HCT116 (cell line): ENCODE measurements at regions not wholly inside any gene's neighbourhood (a gene's known extent, or its start where the extent isn't known, plus 50 kb on each side); places are given as distances from the start of the nearest gene placed in this dataset.

Experiments used
- ATAC-seq: fragments of 200-7000 bp; cut with Tn5 transposase; 2 replicates; pipeline ENCODE4 v1.9.1; 2020; ENCODE audit warnings: mild to moderate bottlenecking, moderate library complexity
- BruUV-seq: library from RNA; stranded (reverse); fragments of 400-500 nt; replicated peaks from 2 replicates; lab custom pipeline; 2021; lab: Mats Ljungman, UMichigan
- CTCF ChIA-PET: fragments of 300-600 bp; sonication (Branson Sonifier 250); formaldehyde crosslinking; loops from one replicate; lab custom pipeline; 2021; ENCODE audit warnings: antibody characterized with exemption; lab: Charles Lee
- POLR2A ChIA-PET: fragments of 300-600, 350-600 bp; sonication (Branson Sonifier 250); formaldehyde crosslinking; loops from one replicate; lab custom pipeline; 2021; ENCODE audit warnings: antibody characterized with exemption; lab: Charles Lee
- RAD21 ChIA-PET, 2 experiments: fragments of 300-600 bp; sonication (Branson Sonifier 250); formaldehyde crosslinking; loops; one replicate each; lab custom pipeline; 2023; ENCODE audit warnings: low total read pairs in 2 of 2; ENCODE audit not compliant: uncharacterized antibody in 2 of 2, unreplicated experiment in 2 of 2, low non-redundant PET in 1 of 2; lab: Charles Lee
- DNase-seq: peaks from one replicate; pipeline ENCODE4 v3.0.0-alpha.2; 2010; ENCODE audit warnings: low read depth, low spot score
- H2AFZ ChIP-seq: fragments of 200-600 bp; shearing (Covaris generic), sonication (generic); 2 replicates; pipeline ENCODE4 v1.6.1; 2017; ENCODE audit warnings: low read depth, mixed run types, mixed read lengths, antibody characterized with exemption, low read length; ENCODE audit not compliant: poor library complexity, severe bottlenecking
- H3K27ac ChIP-seq: 2 replicates; pipeline ENCODE4 v1.5.1; 2012; ENCODE audit warnings: low read depth, low read length
- H3K27me3 ChIP-seq: fragments of 200-600 bp; sonication (generic); 2 replicates; pipeline ENCODE4 v1.6.1; 2016; ENCODE audit warnings: mixed run types, low read length, mixed read lengths; ENCODE audit not compliant: insufficient read depth
- H3K36me3 ChIP-seq, 2 experiments: fragments of 200-500 bp in 1 of 2; fragments of 200-600 bp in 1 of 2; sonication (Bioruptor generic) in 1 of 2; sonication (generic) in 1 of 2; 2 replicates each; pipeline versions ENCODE4 v1.5.1 to v1.6.1; 2014 to 2016; ENCODE audit warnings: low read length in 2 of 2, inconsistent platforms in 1 of 2, mixed read lengths in 1 of 2, mixed run types in 1 of 2; ENCODE audit not compliant: insufficient read depth in 2 of 2, control insufficient read depth in 1 of 2
- H3K4me1 ChIP-seq, 2 experiments: fragments of 200-600 bp in 1 of 2; sonication (generic) in 1 of 2; 2 replicates each; pipeline versions ENCODE4 v1.5.1 to v1.6.1; 2012 to 2017; ENCODE audit warnings: low read length in 2 of 2, inconsistent platforms in 1 of 2, mild to moderate bottlenecking in 1 of 2, mixed read lengths in 1 of 2, mixed run types in 1 of 2, moderate library complexity in 1 of 2; ENCODE audit not compliant: insufficient read depth in 2 of 2, control insufficient read depth in 1 of 2
- H3K4me2 ChIP-seq: fragments of 200-600 bp; sonication (generic); 2 replicates; pipeline ENCODE4 v1.6.1; 2017; ENCODE audit warnings: mixed run types, low read length, mixed read lengths
- H3K4me3 ChIP-seq, 2 experiments: fragments of 200-600 bp in 1 of 2; sonication (generic) in 1 of 2; replicated peaks in 1 of 2; 2 replicates each; pipeline ENCODE4 v1.5.1; 2011 to 2016; ENCODE audit warnings: low read length in 2 of 2, control low read depth in 1 of 2, low read depth in 1 of 2, mild to moderate bottlenecking in 1 of 2, mixed read lengths in 1 of 2, mixed run types in 1 of 2
- H3K79me2 ChIP-seq: fragments of 200-600 bp; sonication (generic); 2 replicates; pipeline ENCODE4 v1.6.1; 2017; ENCODE audit warnings: mild to moderate bottlenecking, mixed run types, low read length, moderate library complexity, mixed read lengths; ENCODE audit not compliant: insufficient read depth
- H3K9ac ChIP-seq: fragments of 200-600 bp; sonication (generic); 2 replicates; pipeline ENCODE4 v1.6.1; 2016; ENCODE audit warnings: low read length, mixed read lengths
- H3K9me2 ChIP-seq: fragments of 200-600 bp; sonication (generic), shearing (Covaris generic); 2 replicates; pipeline ENCODE4 v1.6.1; 2017; ENCODE audit warnings: mixed run types, mild to moderate bottlenecking, moderate library complexity; ENCODE audit not compliant: insufficient read depth
- H3K9me3 ChIP-seq, 2 experiments: fragments of 200-500 bp in 1 of 2; fragments of 200-600 bp in 1 of 2; sonication (Bioruptor generic) in 1 of 2; sonication (generic) in 1 of 2; 2 replicates each; pipeline ENCODE4 v1.6.1; 2014 to 2017; ENCODE audit warnings: low read length in 2 of 2, mixed read lengths in 2 of 2, inconsistent platforms in 1 of 2, low read depth in 1 of 2, mild to moderate bottlenecking in 1 of 2, mixed run types in 1 of 2, moderate library complexity in 1 of 2; ENCODE audit not compliant: control insufficient read depth in 1 of 2, insufficient read depth in 1 of 2
- H4K20me1 ChIP-seq: fragments of 200-600 bp; sonication (generic), shearing (Covaris generic); 2 replicates; pipeline ENCODE4 v1.6.1; 2017; ENCODE audit warnings: mixed run types, mild to moderate bottlenecking, moderate library complexity; ENCODE audit not compliant: insufficient read depth
- CEBPB ChIP-seq: IDR thresholded peaks from 2 replicates; pipeline ENCODE4 v1.6.1; 2012; ENCODE audit warnings: low read depth
- ELF1 ChIP-seq: IDR thresholded peaks from 2 replicates; pipeline ENCODE4 v1.6.1; 2012; ENCODE audit warnings: low read depth, borderline replicate concordance
- EZH2 ChIP-seq: fragments of 200-600 bp; sonication (generic); IDR thresholded peaks from 2 replicates; pipeline ENCODE4 v1.6.1; 2017; ENCODE audit warnings: antibody characterized with exemption, mixed run types
- EZH2phosphoT487 ChIP-seq: fragments of 200-600 bp; IDR thresholded peaks from 2 replicates; pipeline ENCODE4 v1.6.1; 2018; ENCODE audit warnings: antibody characterized with exemption, borderline replicate concordance
- FOSL1 ChIP-seq: IDR thresholded peaks from 2 replicates; pipeline ENCODE4 v1.6.1; 2012; ENCODE audit warnings: low read depth
- JUND ChIP-seq: IDR thresholded peaks from 2 replicates; pipeline ENCODE4 v1.6.1; 2012
- POLR2A ChIP-seq: IDR thresholded peaks from 2 replicates; pipeline ENCODE4 v1.7.0; 2011; ENCODE audit warnings: borderline replicate concordance; ENCODE audit not compliant: insufficient read depth, insufficient read length; ENCODE audit errors: extremely low read depth
- POLR2AphosphoS5 ChIP-seq: IDR thresholded peaks from 2 replicates; pipeline ENCODE4 v1.6.1; 2011; ENCODE audit warnings: mild to moderate bottlenecking, low read depth, low read length, moderate library complexity
- RAD21 ChIP-seq: IDR thresholded peaks from 2 replicates; pipeline ENCODE4 v1.6.1; 2012; ENCODE audit warnings: low read depth, mild to moderate bottlenecking
- SIN3A ChIP-seq: IDR thresholded peaks from 2 replicates; pipeline ENCODE4 v1.6.1; 2012; ENCODE audit warnings: low read depth
- SP1 ChIP-seq: IDR thresholded peaks from 2 replicates; pipeline ENCODE4 v1.6.1; 2012; ENCODE audit warnings: low read depth
- TCF7L2 ChIP-seq: IDR thresholded peaks from 2 replicates; pipeline ENCODE4 v1.7.0; 2011; ENCODE audit warnings: borderline replicate concordance, inconsistent platforms; ENCODE audit not compliant: insufficient read depth, insufficient read length; ENCODE audit errors: extremely low read depth
- YY1 ChIP-seq: IDR thresholded peaks from 2 replicates; pipeline ENCODE4 v1.6.1; 2011; ENCODE audit warnings: low read length, low read depth, moderate library complexity, mild to moderate bottlenecking; ENCODE audit not compliant: insufficient replicate concordance; ENCODE audit errors: extremely low read depth
- ZFX ChIP-seq: fragments of 450-650 bp; IDR thresholded peaks from 2 replicates; pipeline ENCODE4 v1.6.1; 2017
- ZNF274 ChIP-seq: fragments of 200-500 bp; sonication (Bioruptor generic); IDR thresholded peaks from 2 replicates; pipeline ENCODE4 v1.6.1; 2014; ENCODE audit warnings: mild to moderate bottlenecking, low read depth, low read length, inconsistent platforms
- intact Hi-C: fragments of 100-400 bp; cut with micrococcal nuclease; formaldehyde crosslinking; loops from 2 replicates; pipeline ENCODE4 v1.10.0; 2022
- TF ChIP-seq, protein P1 (sequence below): IDR thresholded peaks from 2 replicates; pipeline ENCODE4 v1.6.1; 2012; ENCODE audit warnings: low read depth
- TF ChIP-seq, protein P2 (sequence below): IDR thresholded peaks from 2 replicates; pipeline ENCODE4 v1.6.1; 2012
- TF ChIP-seq, protein P3 (sequence below), 3 experiments: fragments of 200-600 bp in 1 of 3; sonication (generic) in 1 of 3; IDR thresholded peaks in 2 of 3; conservative IDR thresholded peaks in 1 of 3; 2 replicates each; pipeline ENCODE4 v1.5.1; 2012 to 2017; ENCODE audit warnings: low read depth in 2 of 3, low read length in 2 of 3, antibody characterized with exemption in 1 of 3, borderline replicate concordance in 1 of 3, control low read depth in 1 of 3, mild to moderate bottlenecking in 1 of 3, mixed read lengths in 1 of 3, mixed run types in 1 of 3, moderate library complexity in 1 of 3; ENCODE audit not compliant: insufficient read depth in 1 of 3
- TF ChIP-seq, protein P4 (sequence below): IDR thresholded peaks from 2 replicates; pipeline ENCODE4 v1.6.1; 2011; ENCODE audit warnings: mild to moderate bottlenecking, low read length, moderate library complexity; ENCODE audit not compliant: insufficient replicate concordance; ENCODE audit errors: extremely low read depth

DNA sequence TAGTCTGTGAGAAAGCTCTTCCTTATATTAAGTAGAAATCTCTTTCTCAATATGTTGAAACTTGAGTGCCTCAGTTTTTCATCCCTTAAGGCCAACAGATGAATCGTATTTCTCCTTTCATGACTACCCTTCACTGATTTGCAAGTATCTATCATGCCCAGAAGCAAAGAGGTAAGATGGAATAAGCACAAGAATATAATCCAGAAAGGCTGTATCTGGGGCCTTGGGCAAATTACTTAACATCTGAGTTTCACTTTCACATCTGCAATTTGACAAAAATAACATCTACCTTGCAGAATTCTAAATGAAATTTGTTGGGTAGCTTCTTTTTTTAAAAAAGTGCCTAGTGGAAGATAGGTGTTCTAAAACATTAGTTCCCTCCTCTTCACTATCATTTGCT lies 552.4 kb upstream of the ANO5 start (continued):
- TF ChIP-seq YY1 (no peak), FOSL1 (no peak), SIN3A (no peak), POLR2A (no peak)

DNA sequence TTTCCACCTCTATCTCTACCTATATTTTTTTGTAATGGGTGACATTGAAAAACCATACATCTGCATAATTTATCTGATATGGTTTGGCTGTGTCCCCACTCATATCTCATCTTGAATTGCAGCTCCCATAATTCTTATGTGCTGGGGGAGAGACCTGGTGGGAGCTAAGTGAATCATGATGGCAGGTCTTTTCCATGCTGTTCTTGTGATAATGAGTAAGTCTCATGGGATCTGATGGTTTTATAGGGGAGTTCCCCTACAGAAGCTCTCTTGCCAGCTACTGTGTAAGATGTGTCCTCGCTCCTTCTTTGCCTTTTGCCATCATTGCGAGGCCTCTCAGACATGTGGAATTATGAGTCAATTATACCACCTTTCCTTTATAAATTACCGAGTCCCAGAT lies 551.0 kb upstream of the ANO5 start:
- Histone ChIP-seq H3K9me3 (peaks cover 3 to 18% of the 10 kb centered on the region in 2 experiments; a peak in 2 of 4 replicates), H3K9me2 (no peaks in the 10 kb centered on the region), H3K36me3 (no peaks in the 10 kb centered on the region), H3K4me2 (no peak overlapping the region), H3K79me2 (no peaks in the 10 kb centered on the region), H3K27me3 (no peaks in the 10 kb centered on the region), H2AFZ (no peak overlapping the region), H3K27ac (no peak overlapping the region), H3K9ac (no peak overlapping the region), H3K4me3 (no peak overlapping the region), H3K4me1 (no peaks in the 10 kb centered on the region), H4K20me1 (no peaks in the 10 kb centered on the region)
- POLR2A ChIA-PET: no interaction called here
- BruUV-seq: no TSS peak
- CTCF ChIA-PET: no interaction called here
- intact Hi-C loops: no loop called here
- RAD21 ChIA-PET: no interaction called here
- DNase-seq (no peak), ATAC-seq (no peak)
- no peak for TF ChIP-seq EZH2
- TF ChIP-seq, protein P1, sequence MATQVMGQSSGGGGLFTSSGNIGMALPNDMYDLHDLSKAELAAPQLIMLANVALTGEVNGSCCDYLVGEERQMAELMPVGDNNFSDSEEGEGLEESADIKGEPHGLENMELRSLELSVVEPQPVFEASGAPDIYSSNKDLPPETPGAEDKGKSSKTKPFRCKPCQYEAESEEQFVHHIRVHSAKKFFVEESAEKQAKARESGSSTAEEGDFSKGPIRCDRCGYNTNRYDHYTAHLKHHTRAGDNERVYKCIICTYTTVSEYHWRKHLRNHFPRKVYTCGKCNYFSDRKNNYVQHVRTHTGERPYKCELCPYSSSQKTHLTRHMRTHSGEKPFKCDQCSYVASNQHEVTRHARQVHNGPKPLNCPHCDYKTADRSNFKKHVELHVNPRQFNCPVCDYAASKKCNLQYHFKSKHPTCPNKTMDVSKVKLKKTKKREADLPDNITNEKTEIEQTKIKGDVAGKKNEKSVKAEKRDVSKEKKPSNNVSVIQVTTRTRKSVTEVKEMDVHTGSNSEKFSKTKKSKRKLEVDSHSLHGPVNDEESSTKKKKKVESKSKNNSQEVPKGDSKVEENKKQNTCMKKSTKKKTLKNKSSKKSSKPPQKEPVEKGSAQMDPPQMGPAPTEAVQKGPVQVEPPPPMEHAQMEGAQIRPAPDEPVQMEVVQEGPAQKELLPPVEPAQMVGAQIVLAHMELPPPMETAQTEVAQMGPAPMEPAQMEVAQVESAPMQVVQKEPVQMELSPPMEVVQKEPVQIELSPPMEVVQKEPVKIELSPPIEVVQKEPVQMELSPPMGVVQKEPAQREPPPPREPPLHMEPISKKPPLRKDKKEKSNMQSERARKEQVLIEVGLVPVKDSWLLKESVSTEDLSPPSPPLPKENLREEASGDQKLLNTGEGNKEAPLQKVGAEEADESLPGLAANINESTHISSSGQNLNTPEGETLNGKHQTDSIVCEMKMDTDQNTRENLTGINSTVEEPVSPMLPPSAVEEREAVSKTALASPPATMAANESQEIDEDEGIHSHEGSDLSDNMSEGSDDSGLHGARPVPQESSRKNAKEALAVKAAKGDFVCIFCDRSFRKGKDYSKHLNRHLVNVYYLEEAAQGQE: no peak
- TF ChIP-seq EZH2phosphoT487: no peak
- TF ChIP-seq SIN3A: no peak
- TF ChIP-seq ZFX: no peak
- TF ChIP-seq RAD21: no peak
- TF ChIP-seq YY1: no peak
- TF ChIP-seq, protein P2, sequence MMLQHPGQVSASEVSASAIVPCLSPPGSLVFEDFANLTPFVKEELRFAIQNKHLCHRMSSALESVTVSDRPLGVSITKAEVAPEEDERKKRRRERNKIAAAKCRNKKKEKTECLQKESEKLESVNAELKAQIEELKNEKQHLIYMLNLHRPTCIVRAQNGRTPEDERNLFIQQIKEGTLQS: no peak
- no peak for TF ChIP-seq ZNF274
- no peak for TF ChIP-seq ELF1
- TF ChIP-seq FOSL1: no peak
- no peak for TF ChIP-seq POLR2AphosphoS5
- no peak for TF ChIP-seq SP1
- TF ChIP-seq CEBPB: no peak
- TF ChIP-seq JUND: no peak
- TF ChIP-seq TCF7L2: no peak
- TF ChIP-seq, protein P3, sequence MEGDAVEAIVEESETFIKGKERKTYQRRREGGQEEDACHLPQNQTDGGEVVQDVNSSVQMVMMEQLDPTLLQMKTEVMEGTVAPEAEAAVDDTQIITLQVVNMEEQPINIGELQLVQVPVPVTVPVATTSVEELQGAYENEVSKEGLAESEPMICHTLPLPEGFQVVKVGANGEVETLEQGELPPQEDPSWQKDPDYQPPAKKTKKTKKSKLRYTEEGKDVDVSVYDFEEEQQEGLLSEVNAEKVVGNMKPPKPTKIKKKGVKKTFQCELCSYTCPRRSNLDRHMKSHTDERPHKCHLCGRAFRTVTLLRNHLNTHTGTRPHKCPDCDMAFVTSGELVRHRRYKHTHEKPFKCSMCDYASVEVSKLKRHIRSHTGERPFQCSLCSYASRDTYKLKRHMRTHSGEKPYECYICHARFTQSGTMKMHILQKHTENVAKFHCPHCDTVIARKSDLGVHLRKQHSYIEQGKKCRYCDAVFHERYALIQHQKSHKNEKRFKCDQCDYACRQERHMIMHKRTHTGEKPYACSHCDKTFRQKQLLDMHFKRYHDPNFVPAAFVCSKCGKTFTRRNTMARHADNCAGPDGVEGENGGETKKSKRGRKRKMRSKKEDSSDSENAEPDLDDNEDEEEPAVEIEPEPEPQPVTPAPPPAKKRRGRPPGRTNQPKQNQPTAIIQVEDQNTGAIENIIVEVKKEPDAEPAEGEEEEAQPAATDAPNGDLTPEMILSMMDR (IDR thresholded peaks at IDR 0.05 in 2 of 3, conservative IDR thresholded peaks at IDR 0.05 in 1 of 3; ENCODE audit: borderline replicate concordance in 1 of 3, insufficient read depth in 1 of 3, low read depth in 2 of 3, low read length in 2 of 3): no peak
- TF ChIP-seq, protein P4, sequence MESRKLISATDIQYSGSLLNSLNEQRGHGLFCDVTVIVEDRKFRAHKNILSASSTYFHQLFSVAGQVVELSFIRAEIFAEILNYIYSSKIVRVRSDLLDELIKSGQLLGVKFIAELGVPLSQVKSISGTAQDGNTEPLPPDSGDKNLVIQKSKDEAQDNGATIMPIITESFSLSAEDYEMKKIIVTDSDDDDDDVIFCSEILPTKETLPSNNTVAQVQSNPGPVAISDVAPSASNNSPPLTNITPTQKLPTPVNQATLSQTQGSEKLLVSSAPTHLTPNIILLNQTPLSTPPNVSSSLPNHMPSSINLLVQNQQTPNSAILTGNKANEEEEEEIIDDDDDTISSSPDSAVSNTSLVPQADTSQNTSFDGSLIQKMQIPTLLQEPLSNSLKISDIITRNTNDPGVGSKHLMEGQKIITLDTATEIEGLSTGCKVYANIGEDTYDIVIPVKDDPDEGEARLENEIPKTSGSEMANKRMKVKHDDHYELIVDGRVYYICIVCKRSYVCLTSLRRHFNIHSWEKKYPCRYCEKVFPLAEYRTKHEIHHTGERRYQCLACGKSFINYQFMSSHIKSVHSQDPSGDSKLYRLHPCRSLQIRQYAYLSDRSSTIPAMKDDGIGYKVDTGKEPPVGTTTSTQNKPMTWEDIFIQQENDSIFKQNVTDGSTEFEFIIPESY: no peak
